H1 (cell line): ENCODE measurements at regions not wholly inside any gene's neighbourhood (a gene's known extent, or its start where the extent isn't known, plus 50 kb on each side); places are given as distances from the start of the nearest gene placed in this dataset.

ENCODE experiments used
- CTCF ChIA-PET: fragments of 300-600 bp; sonication (Branson Sonifier 250); formaldehyde crosslinking; loops from one replicate; lab custom pipeline; 2021; ENCODE audit not compliant: partially characterized antibody; lab: Charles Lee
- POLR2A ChIA-PET: fragments of 300-600 bp; sonication (Branson Sonifier 250); formaldehyde crosslinking; loops from one replicate; lab custom pipeline; 2021; ENCODE audit warnings: inconsistent platforms; ENCODE audit not compliant: partially characterized antibody; lab: Charles Lee
- DNase-seq, 2 experiments: peaks; one replicate each; pipeline versions ENCODE4 v3.0.0 to v3.0.0-alpha.2; 2010 to 2022; ENCODE audit warnings: low spot score in 2 of 2, low read depth in 1 of 2, mixed read lengths in 1 of 2
- FAIRE-seq: peaks from 2 replicates; lab custom pipeline; 2011; peaks lifted over from hg19 to GRCh38; lab: Jason Lieb, UNC
- H2AFZ ChIP-seq: 2 replicates; pipeline ENCODE4 v1.8.1; 2012; ENCODE audit warnings: low read length, inconsistent platforms
- H2AK5ac ChIP-seq: 2 replicates; pipeline ENCODE4 v1.6.1; 2013; ENCODE audit warnings: low read depth, low read length
- H2BK120ac ChIP-seq: replicated peaks from 2 replicates; pipeline ENCODE3; 2013; ENCODE audit warnings: low read depth, low read length, inconsistent platforms
- H2BK12ac ChIP-seq: 2 replicates; pipeline ENCODE4 v1.6.1; 2013; ENCODE audit warnings: low read depth, low read length
- H2BK15ac ChIP-seq: 2 replicates; pipeline ENCODE4 v1.6.1; 2013; ENCODE audit warnings: low read length
- H2BK20ac ChIP-seq: 2 replicates; pipeline ENCODE4 v1.6.1; 2013; ENCODE audit warnings: low read length
- H2BK5ac ChIP-seq: 2 replicates; pipeline ENCODE4 v1.6.1; 2013; ENCODE audit warnings: low read depth, low read length
- H3K14ac ChIP-seq: 2 replicates; pipeline ENCODE4 v1.6.1; 2013; ENCODE audit warnings: inconsistent platforms; ENCODE audit not compliant: insufficient read length
- H3K18ac ChIP-seq: 2 replicates; pipeline ENCODE4 v1.6.1; 2013; ENCODE audit warnings: low read length; ENCODE audit errors: extremely low read depth
- H3K23ac ChIP-seq: 2 replicates; pipeline ENCODE4 v1.6.1; 2013; ENCODE audit warnings: inconsistent platforms; ENCODE audit not compliant: insufficient read length
- H3K23me2 ChIP-seq: 2 replicates; pipeline ENCODE4 v1.6.1; 2013; ENCODE audit warnings: low read depth, low read length
- H3K27ac ChIP-seq: 2 replicates; pipeline ENCODE4 v1.6.1; 2011; ENCODE audit warnings: low read depth, low read length, inconsistent platforms
- H3K27me3 ChIP-seq, 4 experiments: replicated peaks in 1 of 4; 1 replicate in 1 of 4; 2 replicates in 3 of 4; pipeline versions ENCODE4 v1.6.1 to v1.8.1; 2011 to 2013; ENCODE audit warnings: low read length in 3 of 4, mild to moderate bottlenecking in 3 of 4, inconsistent platforms in 2 of 4, mixed read lengths in 2 of 4, moderate library complexity in 1 of 4; ENCODE audit not compliant: control insufficient read depth in 3 of 4, insufficient read depth in 3 of 4; ENCODE audit errors: extremely low read depth in 1 of 4
- H3K36me3 ChIP-seq, 4 experiments: 2 replicates each; pipeline versions ENCODE4 v1.6.1 to v1.8.1; 2011 to 2013; ENCODE audit warnings: mild to moderate bottlenecking in 4 of 4, low read length in 3 of 4, moderate library complexity in 2 of 4, control low read depth in 1 of 4, inconsistent platforms in 1 of 4; ENCODE audit not compliant: insufficient read depth in 4 of 4, control insufficient read depth in 2 of 4
- H3K4ac ChIP-seq: replicated peaks from 2 replicates; pipeline ENCODE3; 2013; ENCODE audit warnings: low read length, low read depth, mixed read lengths, inconsistent platforms; ENCODE audit not compliant: insufficient read length
- H3K4me1 ChIP-seq, 4 experiments: replicated peaks in 1 of 4; 1 replicate in 1 of 4; 2 replicates in 3 of 4; pipeline versions ENCODE4 v1.6.1 to v1.8.1; 2011 to 2013; ENCODE audit warnings: low read length in 3 of 4, inconsistent platforms in 2 of 4, mixed read lengths in 1 of 4; ENCODE audit not compliant: insufficient read depth in 4 of 4, control insufficient read depth in 3 of 4
- H3K4me2 ChIP-seq, 2 experiments: 2 replicates each; pipeline versions ENCODE4 v1.6.1 to v1.8.1; 2011 to 2013; ENCODE audit warnings: low read depth in 2 of 2, low read length in 2 of 2, control low read depth in 1 of 2, inconsistent platforms in 1 of 2, mild to moderate bottlenecking in 1 of 2; ENCODE audit not compliant: insufficient read depth in 1 of 2
- H3K4me3 ChIP-seq, 4 experiments: fragments of 200-600, 300-600 bp in 1 of 4; sonication (generic), shearing (Covaris generic), sonication (Bioruptor Twin) in 1 of 4; 2 replicates each; pipeline versions ENCODE4 v1.5.1 to v1.8.1; 2011 to 2016; ENCODE audit warnings: low read length in 4 of 4, low read depth in 3 of 4, control low read depth in 2 of 4, inconsistent platforms in 2 of 4, mild to moderate bottlenecking in 2 of 4, mixed read lengths in 1 of 4, moderate library complexity in 1 of 4; ENCODE audit not compliant: insufficient read depth in 2 of 4; ENCODE audit errors: extremely low read depth in 1 of 4
- H3K56ac ChIP-seq: replicated peaks from 2 replicates; pipeline ENCODE3; 2013; ENCODE audit warnings: low read depth, mild to moderate bottlenecking, mixed read lengths, low read length, inconsistent platforms; ENCODE audit not compliant: insufficient read length
- H3K79me1 ChIP-seq: 2 replicates; pipeline ENCODE4 v1.6.1; 2013; ENCODE audit warnings: low read depth, low read length, control low read depth
- H3K79me2 ChIP-seq, 2 experiments: 2 replicates each; pipeline versions ENCODE4 v1.6.1 to v1.8.1; 2012 to 2013; ENCODE audit warnings: low read length in 2 of 2, mild to moderate bottlenecking in 2 of 2, inconsistent platforms in 1 of 2; ENCODE audit not compliant: insufficient read depth in 2 of 2, control insufficient read depth in 1 of 2
- H3K9ac ChIP-seq, 4 experiments: replicated peaks in 1 of 4; 1 replicate in 1 of 4; 2 replicates in 3 of 4; pipeline versions ENCODE4 v1.6.1 to v1.8.1; 2011 to 2013; ENCODE audit warnings: low read depth in 3 of 4, low read length in 3 of 4, control low read depth in 2 of 4, mild to moderate bottlenecking in 2 of 4, moderate library complexity in 2 of 4, inconsistent platforms in 1 of 4; ENCODE audit errors: extremely low read depth in 1 of 4
- H3K9me3 ChIP-seq, 2 experiments: 2 replicates each; pipeline versions ENCODE4 v1.6.1 to v1.8.1; 2012 to 2013; ENCODE audit warnings: mild to moderate bottlenecking in 2 of 2, moderate library complexity in 2 of 2, control low read depth in 1 of 2, inconsistent platforms in 1 of 2, low read depth in 1 of 2, low read length in 1 of 2, mixed read lengths in 1 of 2; ENCODE audit not compliant: insufficient read depth in 2 of 2
- H4K20me1 ChIP-seq, 2 experiments: replicated peaks in 1 of 2; 2 replicates each; pipeline versions ENCODE3 to v1.8.1; 2011 to 2013; ENCODE audit warnings: inconsistent platforms in 2 of 2, low read length in 2 of 2, mild to moderate bottlenecking in 1 of 2; ENCODE audit not compliant: insufficient read depth in 2 of 2, control insufficient read depth in 1 of 2
- H4K5ac ChIP-seq: 2 replicates; pipeline ENCODE4 v1.6.1; 2013; ENCODE audit warnings: low read length, low read depth, mixed read lengths, inconsistent platforms; ENCODE audit not compliant: insufficient read length
- H4K8ac ChIP-seq: 2 replicates; pipeline ENCODE4 v1.8.0; 2013; ENCODE audit warnings: mild to moderate bottlenecking, moderate library complexity, low read length, inconsistent platforms; ENCODE audit not compliant: insufficient read depth; ENCODE audit errors: extremely low read depth
- H4K91ac ChIP-seq: replicated peaks from 2 replicates; pipeline ENCODE3; 2013; ENCODE audit warnings: low read length, mixed read lengths, inconsistent platforms; ENCODE audit not compliant: insufficient read length
- BACH1 ChIP-seq: IDR thresholded peaks from 2 replicates; pipeline ENCODE4 v1.6.1; 2012; ENCODE audit warnings: low read length, improper control_type of control experiment
- CEBPB ChIP-seq: IDR thresholded peaks from 2 replicates; pipeline ENCODE4 v1.6.1; 2012; ENCODE audit warnings: low read depth, low read length
- GTF2F1 ChIP-seq: IDR thresholded peaks from 2 replicates; pipeline ENCODE4 v1.6.1; 2012; ENCODE audit warnings: low read depth, low read length, improper control_type of control experiment, borderline replicate concordance
- MAX ChIP-seq: IDR thresholded peaks from 2 replicates; pipeline ENCODE4 v1.6.1; 2012; ENCODE audit warnings: inconsistent platforms
- RAD21 ChIP-seq, 2 experiments: IDR thresholded peaks in 1 of 2; conservative IDR thresholded peaks in 1 of 2; 2 replicates each; pipeline ENCODE4 v1.6.1; 2011; ENCODE audit warnings: low read depth in 2 of 2, low read length in 2 of 2, improper control_type of control experiment in 1 of 2, inconsistent platforms in 1 of 2, mild to moderate bottlenecking in 1 of 2, moderate library complexity in 1 of 2
- RBBP5 ChIP-seq: IDR thresholded peaks from 2 replicates; pipeline ENCODE4 v1.7.1; 2012; ENCODE audit warnings: low read depth, mild to moderate bottlenecking, inconsistent platforms, low read length, moderate library complexity, borderline replicate concordance
- WGBS, 2 experiments: shearing (Covaris generic) in 1 of 2; methylation state at CpG; one replicate each; pipeline versions ENCODE4 v1.1.6 to v1.1.7; 2013 to 2015; ENCODE audit warnings: low lambda C conversion rate in 2 of 2, mixed read lengths in 2 of 2, inconsistent platforms in 1 of 2, low coverage in 1 of 2, missing lambda C conversion rate in 1 of 2; ENCODE audit not compliant: insufficient replicate concordance in 2 of 2, insufficient coverage in 1 of 2, insufficient read length in 1 of 2; ENCODE audit errors: extremely low coverage in 1 of 2, missing lambda C conversion rate in 1 of 2; 5-methylcytosine and 5-hydroxymethylcytosine counted together
- TF ChIP-seq, protein P1 (sequence below): IDR thresholded peaks from 2 replicates; pipeline ENCODE4 v1.6.1; 2011; ENCODE audit warnings: low read depth, mild to moderate bottlenecking, low read length; ENCODE audit not compliant: insufficient read depth
- TF ChIP-seq, protein P2 (sequence below): IDR thresholded peaks from 2 replicates; pipeline ENCODE4 v1.6.1; 2012; ENCODE audit warnings: inconsistent platforms
- TF ChIP-seq, protein P3 (sequence below): IDR thresholded peaks from 2 replicates; pipeline ENCODE4 v1.6.1; 2012; ENCODE audit warnings: low read length, inconsistent platforms

GRCh38 chr15:35838424-35839111 lies 292.6 kb upstream of the DPH6 start:
- ChIA-PET POLR2A (no interaction called here), CTCF (interaction anchor here (1.1 kb wide), 1 partner anchor 10 kb away, joined by 3 read pairs; no protein-coding TSS in a partner anchor)
- Histone ChIP-seq H3K9ac (no peak overlapping the region), H3K9me3 (no peaks in the 10 kb centered on the region; a peak in 1 of 4 replicates), H2BK20ac (no peak overlapping the region), H4K8ac (no peak overlapping the region), H3K79me2 (no peaks in the 10 kb centered on the region), H2AFZ (peak overlapping the region; percentile 26; the same call in 1 of the 2 replicates), H3K4ac (no peak overlapping the region), H3K4me2 (no peak overlapping the region), H2BK5ac (no peak overlapping the region), H3K14ac (no peak overlapping the region), H2BK12ac (no peak overlapping the region; the same call in 1 of the 2 replicates), H3K18ac (no peak overlapping the region), H3K27ac (no peak overlapping the region), H4K20me1 (no peaks in the 10 kb centered on the region), H3K36me3 (no peaks in the 10 kb centered on the region), H4K91ac (no peak overlapping the region), H4K5ac (no peak overlapping the region), H3K79me1 (no peaks in the 10 kb centered on the region), H2BK15ac (no peak overlapping the region), H3K27me3 (no peaks in the 10 kb centered on the region), H3K23me2 (no peaks in the 10 kb centered on the region), H3K23ac (no peak overlapping the region), H3K4me1 (peaks cover 2 to 5% (median 3%) of the 10 kb centered on the region in 4 experiments; a peak in 6 of 7 replicates), H2BK120ac (no peak overlapping the region), H3K56ac (no peak overlapping the region), H3K4me3 (no peak overlapping the region), H2AK5ac (no peak overlapping the region)
- 78% methylated on average over 12 of the region's 12 CpGs; no CpG with 5 or more reads in 1 of the 2 experiments for WGBS, 2 experiments
- FAIRE-seq (no peak), DNase-seq (no peak)
- no peak for TF ChIP-seq CEBPB
- TF ChIP-seq, protein P1, sequence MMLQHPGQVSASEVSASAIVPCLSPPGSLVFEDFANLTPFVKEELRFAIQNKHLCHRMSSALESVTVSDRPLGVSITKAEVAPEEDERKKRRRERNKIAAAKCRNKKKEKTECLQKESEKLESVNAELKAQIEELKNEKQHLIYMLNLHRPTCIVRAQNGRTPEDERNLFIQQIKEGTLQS, result no peak
- TF ChIP-seq, protein P2, sequence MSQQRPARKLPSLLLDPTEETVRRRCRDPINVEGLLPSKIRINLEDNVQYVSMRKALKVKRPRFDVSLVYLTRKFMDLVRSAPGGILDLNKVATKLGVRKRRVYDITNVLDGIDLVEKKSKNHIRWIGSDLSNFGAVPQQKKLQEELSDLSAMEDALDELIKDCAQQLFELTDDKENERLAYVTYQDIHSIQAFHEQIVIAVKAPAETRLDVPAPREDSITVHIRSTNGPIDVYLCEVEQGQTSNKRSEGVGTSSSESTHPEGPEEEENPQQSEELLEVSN, result peak; percentile 54
- TF ChIP-seq, protein P3, sequence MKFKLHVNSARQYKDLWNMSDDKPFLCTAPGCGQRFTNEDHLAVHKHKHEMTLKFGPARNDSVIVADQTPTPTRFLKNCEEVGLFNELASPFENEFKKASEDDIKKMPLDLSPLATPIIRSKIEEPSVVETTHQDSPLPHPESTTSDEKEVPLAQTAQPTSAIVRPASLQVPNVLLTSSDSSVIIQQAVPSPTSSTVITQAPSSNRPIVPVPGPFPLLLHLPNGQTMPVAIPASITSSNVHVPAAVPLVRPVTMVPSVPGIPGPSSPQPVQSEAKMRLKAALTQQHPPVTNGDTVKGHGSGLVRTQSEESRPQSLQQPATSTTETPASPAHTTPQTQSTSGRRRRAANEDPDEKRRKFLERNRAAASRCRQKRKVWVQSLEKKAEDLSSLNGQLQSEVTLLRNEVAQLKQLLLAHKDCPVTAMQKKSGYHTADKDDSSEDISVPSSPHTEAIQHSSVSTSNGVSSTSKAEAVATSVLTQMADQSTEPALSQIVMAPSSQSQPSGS, result no peak
- TF ChIP-seq RAD21 (IDR thresholded peaks at IDR 0.05 in 1 of 2, conservative IDR thresholded peaks at IDR 0.05 in 1 of 2; ENCODE audit: low read depth in 2 of 2, low read length in 2 of 2), result 0 out of 4 replicates have a peak, but pooled peaks of 1 of the 2 experiments have one; percentile 5
- no peak for TF ChIP-seq GTF2F1
- TF ChIP-seq RBBP5, result no peak
- TF ChIP-seq BACH1, result no peak
- TF ChIP-seq MAX, result peak; percentile 55
